ENCODE measurements at regions not wholly inside any gene's neighbourhood (a gene's known extent, or its start where the extent isn't known, plus 50 kb on each side); places are given as distances from the start of the nearest gene placed in this dataset.

DNA sequence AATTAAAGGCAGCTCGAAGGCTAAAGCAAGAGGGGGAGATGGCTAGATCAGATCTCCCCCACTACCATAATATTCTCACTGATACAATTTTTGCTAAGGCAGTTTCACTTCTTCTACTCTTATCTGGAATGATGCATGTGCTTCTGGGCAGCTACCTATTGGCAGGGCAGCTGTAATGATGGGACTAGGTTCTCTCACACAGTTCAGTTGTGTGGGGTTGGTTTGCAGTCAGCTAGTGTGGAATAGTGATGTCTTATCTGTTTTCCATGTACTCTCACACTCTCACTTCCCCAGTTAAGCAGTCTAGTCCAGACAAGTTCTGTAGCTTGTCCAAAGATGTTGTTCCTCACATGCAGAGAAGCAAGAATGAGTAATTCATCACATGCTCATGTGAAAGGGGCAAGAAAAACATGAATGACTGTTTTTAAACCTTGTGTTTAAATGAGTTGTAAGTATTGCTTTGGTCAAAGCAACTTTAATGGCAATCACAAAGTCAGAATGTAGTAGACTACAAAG lies 836.1 kb downstream of the CBLN2 start:
- no peak for FAIRE-seq

DNA sequence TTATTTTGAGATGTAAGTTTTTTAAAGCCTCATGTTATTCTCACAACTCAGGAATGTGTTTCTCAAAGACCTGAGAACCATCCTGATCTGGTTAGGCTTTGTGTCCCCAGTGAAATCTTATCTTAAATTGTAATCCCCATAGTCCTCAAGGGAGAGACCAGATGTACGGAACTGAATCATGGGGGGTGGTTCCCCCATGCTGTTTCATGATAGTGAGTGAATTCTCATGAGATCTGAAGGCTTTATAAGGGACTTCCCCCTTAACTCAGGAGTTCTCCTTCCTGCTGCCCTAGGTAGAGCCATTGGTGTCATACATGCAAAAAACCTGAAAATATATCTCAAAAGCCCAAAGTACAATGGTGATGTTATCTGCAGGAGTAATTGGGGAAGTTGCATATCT lies 836.7 kb downstream of the CBLN2 start:
- no peak for FAIRE-seq

GRCh38 chr18:71689416-71690160 lies 854.6 kb downstream of the CBLN2 start:
- FAIRE-seq, result no peak

DNA sequence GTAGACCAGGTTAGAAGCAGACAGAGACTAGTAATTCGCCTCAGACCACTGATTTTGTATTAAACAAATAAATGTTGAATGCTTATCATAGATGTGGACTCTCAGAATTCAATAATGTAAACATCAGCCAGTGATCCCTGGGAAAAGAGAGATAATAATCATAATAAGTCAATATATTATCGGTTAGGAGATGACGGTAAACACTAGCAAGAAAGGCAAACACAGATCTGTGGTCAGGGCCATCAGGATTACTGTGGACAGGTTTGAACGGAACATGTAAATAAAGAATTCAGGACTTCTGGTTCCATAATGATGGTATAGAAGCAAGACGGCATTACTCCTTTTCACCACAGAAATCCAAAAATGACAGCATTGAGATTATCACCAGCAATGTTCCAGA lies 861.6 kb downstream of the CBLN2 start:
- peak; percentile 17 for FAIRE-seq

GRCh38 chr18:71678144-71678543 lies 866.0 kb downstream of the CBLN2 start:
- no peak for FAIRE-seq

DNA sequence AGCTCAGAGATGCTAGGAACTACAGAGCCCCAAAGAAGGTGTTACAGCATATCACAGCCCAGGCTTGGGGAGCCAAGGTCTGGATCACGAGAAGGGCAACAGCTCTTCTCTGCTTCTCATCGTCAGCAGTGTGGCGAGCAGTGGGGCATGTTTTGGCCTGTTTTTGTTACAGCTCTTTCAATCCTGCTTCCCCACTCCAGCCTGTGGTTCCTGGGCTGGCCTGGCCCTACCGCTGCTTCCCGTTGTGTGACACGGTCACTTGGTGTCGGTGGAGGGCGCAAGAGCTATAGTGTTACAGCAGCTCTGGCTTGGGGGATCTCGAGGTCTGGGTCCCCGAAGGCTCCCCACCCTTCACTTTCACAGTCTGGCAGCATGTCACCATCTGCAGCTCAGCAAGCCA lies 870.2 kb downstream of the CBLN2 start:
- no peak for FAIRE-seq

- no peak for FAIRE-seq
Measured at GRCh38 chr18:71673498-71673897, 870.6 kb downstream of the CBLN2 start.

- no peak for FAIRE-seq
Measured at GRCh38 chr18:71666481-71666880, 877.7 kb downstream of the CBLN2 start.

DNA sequence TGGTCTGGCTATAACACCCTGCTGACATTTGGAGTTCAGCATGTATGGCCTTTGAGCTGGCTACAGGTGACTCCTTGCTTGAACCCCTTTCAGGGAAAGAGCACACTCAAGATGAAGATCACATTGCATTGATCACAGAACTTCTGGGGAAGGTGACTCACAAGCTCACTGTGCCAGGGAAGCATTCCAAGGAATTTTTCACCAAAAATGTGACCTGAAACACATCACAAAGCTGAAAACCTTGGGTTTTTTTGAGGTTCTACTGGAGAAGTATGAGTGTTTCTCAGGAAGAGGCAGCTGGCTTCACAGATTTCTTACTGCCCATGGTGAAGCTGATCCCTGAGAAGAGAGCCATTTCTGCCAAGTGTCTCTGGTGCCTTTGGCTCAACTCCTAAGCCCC lies 879.0 kb downstream of the CBLN2 start:
- no peak for FAIRE-seq

GRCh38 chr18:71643822-71644221 lies 900.3 kb downstream of the CBLN2 start:
- no peak for FAIRE-seq

DNA sequence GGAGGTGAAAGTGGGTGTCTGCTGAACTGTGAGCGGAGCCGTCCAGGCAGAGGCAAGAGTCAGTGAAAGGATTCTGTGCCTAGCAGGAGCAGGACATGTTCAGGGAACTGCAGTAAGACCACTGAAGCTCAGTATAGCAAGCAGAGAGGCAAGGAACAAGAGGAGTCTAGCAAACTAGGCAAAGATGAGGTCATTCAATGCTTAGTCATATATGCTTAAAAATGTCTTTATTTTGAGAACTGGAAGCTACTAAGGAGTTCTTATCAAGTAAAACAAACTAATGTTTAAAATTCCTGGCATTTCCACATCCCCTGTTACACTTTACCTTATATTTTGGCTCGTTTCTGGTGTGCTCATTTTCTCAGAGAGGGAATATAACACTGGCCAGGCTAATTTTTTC lies 913.4 kb downstream of the CBLN2 start:
- FAIRE-seq, result no peak

GRCh38 chr18:71625556-71626090 lies 918.5 kb downstream of the CBLN2 start:
- FAIRE-seq, result no peak

- FAIRE-seq, result no peak
Measured at GRCh38 chr18:71598374-71598773, 945.8 kb downstream of the CBLN2 start.

DNA sequence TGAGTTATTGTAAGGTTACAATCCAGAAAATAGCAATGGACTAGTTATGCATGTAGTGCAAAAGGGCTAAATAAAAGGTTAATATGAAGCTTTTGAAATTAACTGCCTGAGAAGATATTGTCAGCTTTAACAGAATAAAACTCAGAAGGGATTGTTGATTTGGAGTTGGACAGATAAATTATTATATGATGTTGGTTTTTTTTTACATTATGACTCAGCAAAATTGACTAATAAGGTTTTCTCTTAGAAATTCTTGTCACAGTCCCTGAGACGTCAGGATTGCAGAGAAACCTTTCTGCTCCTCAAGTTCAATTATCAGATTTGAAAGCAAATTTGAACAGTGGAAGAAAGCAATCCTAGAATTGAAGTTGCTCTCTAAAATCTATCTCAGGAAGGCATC lies 946.9 kb downstream of the CBLN2 start:
- FAIRE-seq, result no peak

DNA sequence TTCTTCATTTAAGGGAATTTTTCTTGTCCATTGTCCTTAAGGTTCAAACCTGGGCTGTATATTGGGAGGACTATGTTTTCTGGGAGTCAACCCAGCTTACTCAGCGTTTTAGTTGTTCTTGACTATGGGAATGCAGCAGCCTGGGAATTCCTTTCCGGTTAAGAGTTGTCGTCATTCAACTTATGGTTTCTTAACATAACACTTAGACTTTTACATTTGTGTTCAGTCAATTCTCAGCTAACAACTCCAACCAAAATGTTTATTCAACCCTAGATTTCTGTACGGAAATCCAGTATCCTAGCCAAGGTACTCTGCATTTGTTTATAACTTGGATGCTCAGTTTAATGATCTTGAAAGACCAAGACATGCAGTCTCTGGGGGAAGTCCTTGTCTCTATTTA lies 960.9 kb downstream of the CBLN2 start:
- no peak for FAIRE-seq

GRCh38 chr18:71554686-71555085 lies 989.5 kb downstream of the CBLN2 start:
- FAIRE-seq, result no peak

DNA sequence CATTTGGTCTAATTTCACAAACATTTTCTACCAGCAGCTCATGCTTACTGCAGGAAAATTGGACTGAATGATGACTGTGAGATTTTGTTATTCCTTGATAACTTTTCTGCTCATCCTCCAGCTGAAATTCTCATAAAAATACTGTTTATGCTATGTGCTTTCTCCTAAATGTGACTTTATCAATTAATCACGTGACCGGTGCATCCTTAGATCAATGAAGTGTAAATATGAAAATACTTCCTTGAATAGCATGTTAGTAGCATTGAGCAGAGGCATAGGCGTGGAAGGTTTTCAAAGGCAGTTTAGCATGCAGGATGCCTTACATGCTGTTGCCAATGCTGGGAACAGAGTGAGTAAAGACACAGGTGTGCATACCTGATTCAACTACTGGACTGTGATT lies 1002.5 kb downstream of the CBLN2 start:
- no peak for FAIRE-seq

- FAIRE-seq, result no peak
Measured at GRCh38 chr18:71529703-71530303, 1014.3 kb downstream of the CBLN2 start.

DNA sequence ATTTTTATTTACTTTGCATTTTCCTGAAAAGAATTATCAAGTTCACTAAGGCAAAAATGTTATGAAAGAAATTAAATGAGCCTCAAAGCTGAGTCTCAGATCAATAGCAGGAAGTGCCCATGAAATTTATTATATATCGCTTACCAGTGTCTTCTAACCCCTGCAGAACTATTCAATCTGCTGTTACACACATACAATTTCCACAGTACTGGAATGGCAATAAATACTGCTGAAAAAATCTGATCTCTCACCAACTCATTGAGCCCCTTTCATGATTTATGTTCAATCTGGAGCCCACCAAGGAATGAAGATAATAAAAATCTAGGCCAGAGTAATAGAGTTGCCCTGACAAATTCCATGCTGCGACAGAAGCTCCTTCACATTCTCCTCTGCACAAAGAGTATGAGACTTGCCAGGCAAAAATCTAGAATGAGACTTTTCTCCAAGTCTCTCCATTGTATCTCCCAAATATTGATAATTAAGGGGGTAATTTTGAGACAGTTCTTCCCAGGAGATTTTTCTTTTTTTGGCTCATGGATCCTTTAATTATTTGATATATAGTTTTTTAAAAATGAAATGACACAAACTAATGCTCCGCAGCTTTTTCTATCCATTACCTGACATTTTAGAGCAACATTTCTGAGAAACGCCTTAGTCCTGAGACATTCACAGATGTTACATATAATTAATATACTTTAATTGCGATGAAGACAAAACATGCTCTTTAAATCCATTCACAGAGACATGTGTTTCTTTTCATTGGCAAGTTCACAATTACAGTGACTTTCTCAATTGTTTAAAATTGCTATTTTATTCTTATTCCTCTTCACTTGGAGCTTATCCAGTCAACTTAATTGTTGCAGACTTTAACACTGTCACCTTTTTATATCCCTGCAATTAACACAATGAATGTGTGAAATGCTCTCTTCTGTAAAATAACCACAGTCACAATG lies 1020.4 kb downstream of the CBLN2 start:
- FAIRE-seq, result no peak

- FAIRE-seq, result no peak
Measured at GRCh38 chr18:71505526-71505925, 1038.6 kb downstream of the CBLN2 start.

- no peak for FAIRE-seq
Measured at GRCh38 chr18:71503222-71503621, 1040.9 kb downstream of the CBLN2 start.

GRCh38 chr18:71485611-71486010 lies 1058.5 kb downstream of the CBLN2 start:
- no peak for FAIRE-seq
